HG02938 (cell line): ENCODE measurements at regions not wholly inside any gene's neighbourhood (a gene's known extent, or its start where the extent isn't known, plus 50 kb on each side); places are given as distances from the start of the nearest gene placed in this dataset.

Experiments
- ATAC-seq: cut with Tn5 transposase; IDR thresholded peaks from one replicate; pipeline ENCODE4 v1.9.1; 2021; ENCODE audit warnings: mild to moderate bottlenecking, moderate library complexity; ENCODE audit not compliant: unreplicated experiment

- no peak for ATAC-seq
Measured at GRCh38 chr16:74045513-74045912, 251.1 kb upstream of the PSMD7 start.

- no peak for ATAC-seq
Measured at GRCh38 chr16:74035816-74036215, 260.8 kb upstream of the PSMD7 start.

- ATAC-seq, result no peak
Measured at GRCh38 chr16:74034862-74035261, 261.8 kb upstream of the PSMD7 start.

GRCh38 chr16:74034200-74034599 lies 262.4 kb upstream of the PSMD7 start:
- ATAC-seq, result no peak

- no peak for ATAC-seq
Measured at GRCh38 chr16:74033441-74033995, 263.1 kb upstream of the PSMD7 start.

GRCh38 chr16:74031551-74031950 lies 265.1 kb upstream of the PSMD7 start:
- no peak for ATAC-seq

GRCh38 chr16:74030000-74030706 lies 266.5 kb upstream of the PSMD7 start:
- ATAC-seq, result no peak

GRCh38 chr16:74029115-74029792 lies 267.4 kb upstream of the PSMD7 start:
- ATAC-seq, result no peak

- ATAC-seq, result no peak
Measured at GRCh38 chr16:74026373-74027281, 270.0 kb upstream of the PSMD7 start.

GRCh38 chr16:74024953-74025352 lies 271.7 kb upstream of the PSMD7 start:
- ATAC-seq, result no peak

- ATAC-seq, result no peak
Measured at GRCh38 chr16:74020095-74020670, 276.4 kb upstream of the PSMD7 start.

- no peak for ATAC-seq
Measured at GRCh38 chr16:74019612-74020011, 277.0 kb upstream of the PSMD7 start.

GRCh38 chr16:74015953-74016352 lies 280.7 kb upstream of the PSMD7 start:
- ATAC-seq, result no peak

GRCh38 chr16:73998707-73999106 lies 297.9 kb upstream of the PSMD7 start:
- no peak for ATAC-seq

GRCh38 chr16:73997971-73998370 lies 298.6 kb upstream of the PSMD7 start:
- ATAC-seq, result no peak

GRCh38 chr16:73997340-73997711 lies 299.3 kb upstream of the PSMD7 start:
- no peak for ATAC-seq

- no peak for ATAC-seq
Measured at GRCh38 chr16:73996624-73997339, 299.8 kb upstream of the PSMD7 start.

GRCh38 chr16:73993878-73994277 lies 302.7 kb upstream of the PSMD7 start:
- no peak for ATAC-seq

GRCh38 chr16:73978407-73978784 lies 318.2 kb upstream of the PSMD7 start:
- no peak for ATAC-seq

- no peak for ATAC-seq
Measured at GRCh38 chr16:73976644-73977043, 320.0 kb upstream of the PSMD7 start.
